Esophagus muscularis mucosa (tissue), 3 donors: ENCODE measurements at regions not wholly inside any gene's neighbourhood (a gene's known extent, or its start where the extent isn't known, plus 50 kb on each side); places are given as distances from the start of the nearest gene placed in this dataset.

Experiments used
- POLR2A ChIP-seq: fragments of 450-650 bp; IDR thresholded peaks from one replicate; pipeline ENCODE4 v1.6.1; 2017; ENCODE audit warnings: antibody characterized with exemption, moderate library complexity, mild to moderate bottlenecking, low read depth
- POLR2AphosphoS5 ChIP-seq, 2 donors: sonication (generic); formaldehyde crosslinking; IDR thresholded peaks; one replicate each; pipeline ENCODE4 v1.6.1; 2017; ENCODE audit warnings: antibody characterized with exemption in 2 of 2
- TF ChIP-seq, protein P1 (sequence below), 3 experiments: fragments of 200-600 bp in 2 of 3; fragments of 450-650 bp in 1 of 3; sonication (generic) in 2 of 3; IDR thresholded peaks; one replicate each; pipeline ENCODE4 v1.5.1; 2017 to 2019; ENCODE audit warnings: antibody characterized with exemption in 3 of 3, mild to moderate bottlenecking in 2 of 3, moderate library complexity in 1 of 3

GRCh38 chr3:127097481-127097880, 95.5 kb upstream of the PRR23E start:
- TF ChIP-seq, protein P1, sequence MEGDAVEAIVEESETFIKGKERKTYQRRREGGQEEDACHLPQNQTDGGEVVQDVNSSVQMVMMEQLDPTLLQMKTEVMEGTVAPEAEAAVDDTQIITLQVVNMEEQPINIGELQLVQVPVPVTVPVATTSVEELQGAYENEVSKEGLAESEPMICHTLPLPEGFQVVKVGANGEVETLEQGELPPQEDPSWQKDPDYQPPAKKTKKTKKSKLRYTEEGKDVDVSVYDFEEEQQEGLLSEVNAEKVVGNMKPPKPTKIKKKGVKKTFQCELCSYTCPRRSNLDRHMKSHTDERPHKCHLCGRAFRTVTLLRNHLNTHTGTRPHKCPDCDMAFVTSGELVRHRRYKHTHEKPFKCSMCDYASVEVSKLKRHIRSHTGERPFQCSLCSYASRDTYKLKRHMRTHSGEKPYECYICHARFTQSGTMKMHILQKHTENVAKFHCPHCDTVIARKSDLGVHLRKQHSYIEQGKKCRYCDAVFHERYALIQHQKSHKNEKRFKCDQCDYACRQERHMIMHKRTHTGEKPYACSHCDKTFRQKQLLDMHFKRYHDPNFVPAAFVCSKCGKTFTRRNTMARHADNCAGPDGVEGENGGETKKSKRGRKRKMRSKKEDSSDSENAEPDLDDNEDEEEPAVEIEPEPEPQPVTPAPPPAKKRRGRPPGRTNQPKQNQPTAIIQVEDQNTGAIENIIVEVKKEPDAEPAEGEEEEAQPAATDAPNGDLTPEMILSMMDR (IDR thresholded peaks at IDR 0.05), result no peak
- TF ChIP-seq POLR2A, result no peak
- TF ChIP-seq POLR2AphosphoS5 (IDR thresholded peaks at IDR 0.05), result no peak
